CD14-positive monocyte (primary cell): ENCODE measurements at regions not wholly inside any gene's neighbourhood (a gene's known extent, or its start where the extent isn't known, plus 50 kb on each side); places are given as distances from the start of the nearest gene placed in this dataset.

Source experiments
- DNase-seq, 3 donors: peaks; one replicate each; pipeline ENCODE4 v3.0.0-alpha.2; 2011 to 2022
- H2AFZ ChIP-seq: 2 replicates; pipeline ENCODE4 v1.6.0; 2012; ENCODE audit warnings: mild to moderate bottlenecking, low read depth, low read length, inconsistent platforms; ENCODE audit not compliant: insufficient read depth, poor library complexity, severe bottlenecking
- H3K27ac ChIP-seq, 2 donors: 1 replicate in 1 of 2; 2 replicates in 1 of 2; pipeline ENCODE4 v1.5.1; 2012 to 2013; ENCODE audit warnings: low read length in 2 of 2, control low read depth in 1 of 2, inconsistent platforms in 1 of 2, low read depth in 1 of 2, mild to moderate bottlenecking in 1 of 2
- H3K27me3 ChIP-seq, 2 donors: one replicate each; pipeline versions ENCODE4 v1.6.0 to v1.6.1; 2011 to 2013; ENCODE audit warnings: low read length in 2 of 2; ENCODE audit not compliant: control insufficient read depth in 2 of 2, insufficient read depth in 2 of 2
- H3K36me3 ChIP-seq, 2 donors: replicated peaks in 1 of 2; 1 replicate in 1 of 2; 2 replicates in 1 of 2; pipeline versions ENCODE4 v1.5.1 to v1.6.1; 2012 to 2013; ENCODE audit warnings: low read length in 2 of 2, control low read depth in 1 of 2, inconsistent platforms in 1 of 2, mild to moderate bottlenecking in 1 of 2; ENCODE audit not compliant: insufficient read depth in 2 of 2, control insufficient read depth in 1 of 2
- H3K4me1 ChIP-seq, 2 donors: 1 replicate in 1 of 2; 2 replicates in 1 of 2; pipeline versions ENCODE4 v1.5.1 to v1.6.1; 2012 to 2013; ENCODE audit warnings: low read length in 2 of 2, control low read depth in 1 of 2, inconsistent platforms in 1 of 2, mild to moderate bottlenecking in 1 of 2, moderate library complexity in 1 of 2; ENCODE audit not compliant: insufficient read depth in 2 of 2, control insufficient read depth in 1 of 2
- H3K4me2 ChIP-seq: replicated peaks from 2 replicates; pipeline ENCODE3; 2012; ENCODE audit warnings: low read length, moderate library complexity, mild to moderate bottlenecking; ENCODE audit not compliant: poor library complexity, severe bottlenecking; ENCODE audit errors: extremely low read depth
- H3K4me3 ChIP-seq, 3 experiments: fragments of 200-600 bp in 1 of 3; sonication (generic) in 1 of 3; replicated peaks in 1 of 3; 1 replicate in 2 of 3; 2 replicates in 1 of 3; pipeline ENCODE4 v1.5.1; 2011 to 2013; ENCODE audit warnings: low read length in 3 of 3, mild to moderate bottlenecking in 3 of 3, control low read depth in 2 of 3, low read depth in 2 of 3, inconsistent platforms in 1 of 3, moderate library complexity in 1 of 3
- H3K79me2 ChIP-seq: 2 replicates; pipeline ENCODE4 v1.6.0; 2012; ENCODE audit warnings: mild to moderate bottlenecking, control low read depth, inconsistent platforms, low read length, moderate library complexity; ENCODE audit not compliant: insufficient read depth
- H3K9ac ChIP-seq: 2 replicates; pipeline ENCODE4 v1.6.0; 2017; ENCODE audit warnings: low read length, mild to moderate bottlenecking; ENCODE audit not compliant: insufficient read depth, poor library complexity, severe bottlenecking
- H3K9me3 ChIP-seq, 2 donors: replicated peaks in 1 of 2; 1 replicate in 1 of 2; 2 replicates in 1 of 2; pipeline versions ENCODE4 v1.5.1 to v1.6.1; 2012 to 2013; ENCODE audit warnings: low read length in 2 of 2, control low read depth in 1 of 2; ENCODE audit not compliant: control insufficient read depth in 1 of 2, insufficient read depth in 1 of 2
- H4K20me1 ChIP-seq: 2 replicates; pipeline ENCODE4 v1.6.0; 2012; ENCODE audit warnings: mild to moderate bottlenecking, low read length, control low read depth, moderate library complexity; ENCODE audit not compliant: insufficient read depth
- H3K27ac Mint-ChIP-seq, 7 donors: one replicate each; pipeline ENCODE4 v1.8.0; 2020; ENCODE audit warnings: mild to moderate bottlenecking in 7 of 7, mixed read lengths in 7 of 7, moderate library complexity in 6 of 7, inconsistent platforms in 2 of 7
- H3K27me3 Mint-ChIP-seq, 3 donors: one replicate each; pipeline ENCODE4 v1.8.0; 2021 to 2022; ENCODE audit warnings: low read depth in 3 of 3, mild to moderate bottlenecking in 3 of 3, mixed read lengths in 3 of 3, moderate library complexity in 3 of 3, inconsistent platforms in 1 of 3
- H3K36me3 Mint-ChIP-seq, 2 donors: one replicate each; pipeline ENCODE4 v1.8.0; 2020; ENCODE audit warnings: mixed read lengths in 2 of 2, inconsistent platforms in 1 of 2, mild to moderate bottlenecking in 1 of 2
- H3K4me1 Mint-ChIP-seq: one replicate; pipeline ENCODE4 v1.8.0; 2020; ENCODE audit warnings: mild to moderate bottlenecking, mixed read lengths
- H3K4me3 Mint-ChIP-seq, 2 donors: one replicate each; pipeline ENCODE4 v1.8.0; 2020; ENCODE audit warnings: mild to moderate bottlenecking in 2 of 2, mixed read lengths in 2 of 2, moderate library complexity in 1 of 2
- H3K9me3 Mint-ChIP-seq, 7 donors: one replicate each; pipeline ENCODE4 v1.8.0; 2020 to 2022; ENCODE audit warnings: mixed read lengths in 7 of 7, mild to moderate bottlenecking in 6 of 7, moderate library complexity in 6 of 7, inconsistent platforms in 2 of 7
- WGBS: methylation state at CpG from one replicate; pipeline ENCODE4 v1.1.5; 2013; ENCODE audit warnings: missing lambda C conversion rate; ENCODE audit not compliant: insufficient coverage; 5-methylcytosine and 5-hydroxymethylcytosine counted together
- intact Hi-C, 2 donors: fragments of 100-400 bp; cut with micrococcal nuclease; formaldehyde crosslinking; loops; one replicate each; pipeline versions ENCODE4 v1.15.0 to v1.15.1; 2023
- TF ChIP-seq, protein P1 (sequence below): fragments of 200-600 bp; IDR thresholded peaks from one replicate; pipeline ENCODE4 v1.8.0; 2022; ENCODE audit warnings: antibody characterized with exemption, mild to moderate bottlenecking

- H4K20me1 ChIP-seq = no peaks in the 10 kb centered on the region
- TF ChIP-seq, protein P1, sequence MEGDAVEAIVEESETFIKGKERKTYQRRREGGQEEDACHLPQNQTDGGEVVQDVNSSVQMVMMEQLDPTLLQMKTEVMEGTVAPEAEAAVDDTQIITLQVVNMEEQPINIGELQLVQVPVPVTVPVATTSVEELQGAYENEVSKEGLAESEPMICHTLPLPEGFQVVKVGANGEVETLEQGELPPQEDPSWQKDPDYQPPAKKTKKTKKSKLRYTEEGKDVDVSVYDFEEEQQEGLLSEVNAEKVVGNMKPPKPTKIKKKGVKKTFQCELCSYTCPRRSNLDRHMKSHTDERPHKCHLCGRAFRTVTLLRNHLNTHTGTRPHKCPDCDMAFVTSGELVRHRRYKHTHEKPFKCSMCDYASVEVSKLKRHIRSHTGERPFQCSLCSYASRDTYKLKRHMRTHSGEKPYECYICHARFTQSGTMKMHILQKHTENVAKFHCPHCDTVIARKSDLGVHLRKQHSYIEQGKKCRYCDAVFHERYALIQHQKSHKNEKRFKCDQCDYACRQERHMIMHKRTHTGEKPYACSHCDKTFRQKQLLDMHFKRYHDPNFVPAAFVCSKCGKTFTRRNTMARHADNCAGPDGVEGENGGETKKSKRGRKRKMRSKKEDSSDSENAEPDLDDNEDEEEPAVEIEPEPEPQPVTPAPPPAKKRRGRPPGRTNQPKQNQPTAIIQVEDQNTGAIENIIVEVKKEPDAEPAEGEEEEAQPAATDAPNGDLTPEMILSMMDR = no peak
- H3K27ac ChIP-seq = peak overlapping the region; percentile 87 to 98
- intact Hi-C loops = no loop called here
- no peaks in the 10 kb centered on the region for H3K36me3 ChIP-seq
- peak overlapping the region in 1 of 3 experiments; percentile 54 for H3K4me3 ChIP-seq
- peaks cover 0 to under 1% (median 0%) of the 10 kb centered on the region in 7 donors for H3K9me3 Mint-ChIP-seq
- peak overlapping the region; percentile 78 for H2AFZ ChIP-seq
- 33% methylated on average over 3 of the region's 9 CpGs for WGBS
- no peaks in the 10 kb centered on the region for H3K9me3 ChIP-seq
- peaks cover 33 to 43% of the 10 kb centered on the region in 2 donors for H3K4me1 ChIP-seq
- peak overlapping the region; percentile 56 to 85 for H3K4me3 Mint-ChIP-seq
- H3K27ac Mint-ChIP-seq = peak overlapping the region; percentile 96 to 98 (median 97)
- peak; percentile 64 to 79 (median 76) for DNase-seq
- no peaks in the 10 kb centered on the region for H3K79me2 ChIP-seq
- H3K36me3 Mint-ChIP-seq = peaks cover 0 to 2% of the 10 kb centered on the region in 2 donors
- peaks cover 0 to 3% (median 1%) of the 10 kb centered on the region in 3 donors for H3K27me3 Mint-ChIP-seq
- H3K27me3 ChIP-seq = no peaks in the 10 kb centered on the region
- H3K9ac ChIP-seq = peak overlapping the region; percentile 64
- peaks cover 41% of the 10 kb centered on the region for H3K4me1 Mint-ChIP-seq
- H3K4me2 ChIP-seq = peak overlapping the region; percentile 53
Observed at GRCh38 chr14:49971156-49972130, 78.6 kb downstream of the ARF6 start.

DNA sequence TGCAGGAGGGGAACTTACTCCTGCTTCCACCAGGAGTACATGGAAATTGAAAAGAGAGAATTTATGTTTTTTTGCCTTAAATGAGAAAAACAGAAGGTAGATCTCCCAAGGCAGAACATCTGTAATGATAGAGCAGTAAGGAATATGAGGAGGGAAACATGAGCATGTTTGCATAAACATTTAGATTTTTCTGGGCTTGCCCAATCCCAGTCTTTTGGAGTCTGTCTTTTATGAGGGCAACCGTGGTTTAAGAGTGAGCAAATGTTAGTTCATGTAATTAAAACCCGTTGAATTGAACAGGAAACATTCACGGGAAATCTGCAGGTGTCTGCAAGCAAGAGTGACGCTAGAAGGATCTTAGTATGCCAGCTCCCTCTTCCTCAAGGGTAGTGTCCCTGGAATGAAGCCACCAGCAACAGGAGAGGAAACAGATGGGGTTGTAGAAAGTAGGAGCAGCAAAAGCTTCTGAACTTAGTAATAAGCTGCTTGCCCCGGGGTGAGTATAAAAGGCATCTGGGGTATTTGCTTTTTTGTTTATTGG lies 79.3 kb downstream of the ARF6 start:
- Histone ChIP-seq H3K36me3 (no peaks in the 10 kb centered on the region), H3K4me1 (peaks cover 40 to 48% of the 10 kb centered on the region in 2 donors), H3K9me3 (no peaks in the 10 kb centered on the region), H3K79me2 (no peaks in the 10 kb centered on the region), H4K20me1 (no peaks in the 10 kb centered on the region), H3K27ac (peak overlapping the region; percentile 87 to 98), H3K9ac (peak overlapping the region; percentile 64), H3K4me2 (peak overlapping the region; percentile 53), H3K27me3 (no peaks in the 10 kb centered on the region), H2AFZ (peak overlapping the region; percentile 78), H3K4me3 (peak overlapping the region in 1 of 3 experiments; percentile 54)
- WGBS = no CpG with 5 or more reads among the region's 5 CpGs
- Mint-ChIP-seq H3K27ac (peak overlapping the region; percentile 96 to 98 (median 97)), H3K27me3 (peaks cover 0 to 3% (median 1%) of the 10 kb centered on the region in 3 donors), H3K9me3 (peaks cover 0 to 2% (median 0%) of the 10 kb centered on the region in 7 donors), H3K36me3 (peaks cover 0 to 2% of the 10 kb centered on the region in 2 donors), H3K4me3 (peak overlapping the region; percentile 56 to 85), H3K4me1 (peaks cover 47% of the 10 kb centered on the region)
- TF ChIP-seq, protein P1 = no peak
- DNase-seq = no peak
- intact Hi-C loops = no loop called here
